Body of pancreas (tissue), 4 donors: ENCODE measurements at regions not wholly inside any gene's neighbourhood (a gene's known extent, or its start where the extent isn't known, plus 50 kb on each side); places are given as distances from the start of the nearest gene placed in this dataset.

Source experiments
- ATAC-seq: fragments of 150-250 bp; one replicate; pipeline ENCODE4 v1.9.1; 2016
- DNase-seq, 4 donors: peaks; one replicate each; pipeline ENCODE4 v3.0.0-alpha.2; 2019
- H3K27ac ChIP-seq, 4 donors: fragments of 200-600 bp; sonication (generic); 1 replicate in 3 of 4; 2 replicates in 1 of 4; pipeline versions ENCODE4 v1.5.1 to v1.6.1; 2016 to 2019; ENCODE audit warnings: mild to moderate bottlenecking in 1 of 4, mixed read lengths in 1 of 4, moderate library complexity in 1 of 4
- H3K27me3 ChIP-seq, 2 donors: fragments of 200-600 bp; sonication (generic); one replicate each; pipeline ENCODE4 v1.6.0; 2016; ENCODE audit warnings: mild to moderate bottlenecking in 1 of 2
- H3K36me3 ChIP-seq, 2 donors: fragments of 200-600 bp; sonication (generic); replicated peaks in 1 of 2; 2 replicates each; pipeline ENCODE4 v1.5.1; 2016; ENCODE audit warnings: low read depth in 2 of 2; ENCODE audit not compliant: insufficient read depth in 1 of 2
- H3K4me1 ChIP-seq: fragments of 200-600 bp; sonication (generic); one replicate; pipeline ENCODE4 v1.6.0; 2016
- H3K4me3 ChIP-seq, 2 donors: fragments of 200-600 bp; sonication (generic); 1 replicate in 1 of 2; 2 replicates in 1 of 2; pipeline ENCODE4 v1.5.1; 2016 to 2019
- H3K9me3 ChIP-seq, 3 donors: fragments of 200-600 bp; sonication (generic); 1 replicate in 2 of 3; 2 replicates in 1 of 3; pipeline ENCODE4 v1.5.1; 2016
- POLR2A ChIP-seq, 3 donors: fragments of 450-650 bp; IDR thresholded peaks; one replicate each; pipeline ENCODE4 v1.6.1; 2016; ENCODE audit warnings: antibody characterized with exemption in 3 of 3, mild to moderate bottlenecking in 2 of 3
- WGBS, 2 donors: methylation state at CpG; one replicate each; pipeline ENCODE4 v1.1.5; 2017; 5-methylcytosine and 5-hydroxymethylcytosine counted together
- intact Hi-C: fragments of 100-400 bp; cut with DNase I; formaldehyde crosslinking; loops from one replicate; pipeline ENCODE4 v1.15.1; 2023
- TF ChIP-seq, protein P1 (sequence below), 7 experiments: fragments of 450-650 bp in 4 of 7; fragments of 200-600 bp in 3 of 7; sonication (generic) in 3 of 7; IDR thresholded peaks; one replicate each; pipeline ENCODE4 v1.5.1; 2016 to 2019; ENCODE audit warnings: antibody characterized with exemption in 7 of 7

DNA sequence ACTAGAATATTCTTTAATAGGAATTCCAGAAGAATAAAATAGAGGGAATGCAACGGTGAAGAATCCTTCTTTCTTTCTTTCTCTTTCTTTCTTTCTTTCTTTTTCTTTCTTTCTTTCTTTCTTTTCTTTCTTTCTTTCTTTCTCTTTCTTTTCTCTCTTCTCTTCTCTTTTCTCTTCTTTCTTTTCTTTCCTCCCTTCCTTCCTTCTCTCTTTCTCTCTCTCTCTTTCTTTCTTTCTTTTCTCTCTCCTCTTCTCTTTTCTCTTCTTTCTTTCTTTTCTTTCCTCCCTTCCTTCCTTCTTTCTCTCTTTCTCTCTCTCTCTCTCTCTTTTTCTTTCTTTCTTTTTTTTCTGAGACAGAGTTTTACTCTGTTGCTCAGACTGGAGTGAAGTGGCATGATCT lies 160.8 kb upstream of the PRICKLE1 start:
- DNase-seq (no peak), ATAC-seq (no peak)
- 88% methylated on average over 1 of the region's 1 CpG for WGBS, 2 donors
- Histone ChIP-seq H3K9me3 (peaks cover 0 to 7% (median 0%) of the 10 kb centered on the region in 3 donors), H3K4me1 (no peaks in the 10 kb centered on the region), H3K27ac (no peak overlapping the region), H3K4me3 (no peak overlapping the region), H3K27me3 (no peaks in the 10 kb centered on the region), H3K36me3 (no peaks in the 10 kb centered on the region)
- TF ChIP-seq POLR2A (IDR thresholded peaks at IDR 0.05) = no peak
- TF ChIP-seq, protein P1, sequence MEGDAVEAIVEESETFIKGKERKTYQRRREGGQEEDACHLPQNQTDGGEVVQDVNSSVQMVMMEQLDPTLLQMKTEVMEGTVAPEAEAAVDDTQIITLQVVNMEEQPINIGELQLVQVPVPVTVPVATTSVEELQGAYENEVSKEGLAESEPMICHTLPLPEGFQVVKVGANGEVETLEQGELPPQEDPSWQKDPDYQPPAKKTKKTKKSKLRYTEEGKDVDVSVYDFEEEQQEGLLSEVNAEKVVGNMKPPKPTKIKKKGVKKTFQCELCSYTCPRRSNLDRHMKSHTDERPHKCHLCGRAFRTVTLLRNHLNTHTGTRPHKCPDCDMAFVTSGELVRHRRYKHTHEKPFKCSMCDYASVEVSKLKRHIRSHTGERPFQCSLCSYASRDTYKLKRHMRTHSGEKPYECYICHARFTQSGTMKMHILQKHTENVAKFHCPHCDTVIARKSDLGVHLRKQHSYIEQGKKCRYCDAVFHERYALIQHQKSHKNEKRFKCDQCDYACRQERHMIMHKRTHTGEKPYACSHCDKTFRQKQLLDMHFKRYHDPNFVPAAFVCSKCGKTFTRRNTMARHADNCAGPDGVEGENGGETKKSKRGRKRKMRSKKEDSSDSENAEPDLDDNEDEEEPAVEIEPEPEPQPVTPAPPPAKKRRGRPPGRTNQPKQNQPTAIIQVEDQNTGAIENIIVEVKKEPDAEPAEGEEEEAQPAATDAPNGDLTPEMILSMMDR (IDR thresholded peaks at IDR 0.05) = no peak
- intact Hi-C loops = no loop called here

DNA sequence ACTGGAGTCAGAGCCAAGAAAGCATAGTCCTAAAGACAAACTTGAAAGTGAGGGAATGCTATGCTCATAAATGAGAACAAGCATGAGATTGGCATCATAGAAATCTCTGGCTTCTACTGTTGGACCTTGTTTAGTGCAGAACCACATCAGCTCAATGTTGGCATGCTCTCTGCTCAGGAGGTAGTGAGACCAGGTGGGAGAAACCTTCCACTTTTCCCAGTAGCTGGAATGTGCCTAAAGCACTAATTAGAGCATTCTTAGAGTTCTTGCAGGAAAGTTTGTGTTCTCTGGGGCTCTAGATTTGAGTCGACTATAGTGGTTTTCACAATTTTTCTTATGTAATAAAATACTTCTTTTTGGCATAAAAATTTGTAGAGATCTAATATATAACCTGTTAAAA lies 159.7 kb upstream of the PRICKLE1 start:
- intact Hi-C loops = no loop called here
- 61 to 71% methylated on average over 1 of the region's 1 CpG for WGBS, 2 donors
- no peak for ATAC-seq
- no peak for TF ChIP-seq POLR2A (IDR thresholded peaks at IDR 0.05)
- TF ChIP-seq, protein P1 (IDR thresholded peaks at IDR 0.05) = no peak
- Histone ChIP-seq H3K27ac (no peak overlapping the region), H3K36me3 (no peaks in the 10 kb centered on the region), H3K4me1 (peaks cover 10% of the 10 kb centered on the region), H3K4me3 (no peak overlapping the region), H3K9me3 (peaks cover 0 to 7% (median 0%) of the 10 kb centered on the region in 3 donors), H3K27me3 (no peaks in the 10 kb centered on the region)
- DNase-seq = no peak

DNA sequence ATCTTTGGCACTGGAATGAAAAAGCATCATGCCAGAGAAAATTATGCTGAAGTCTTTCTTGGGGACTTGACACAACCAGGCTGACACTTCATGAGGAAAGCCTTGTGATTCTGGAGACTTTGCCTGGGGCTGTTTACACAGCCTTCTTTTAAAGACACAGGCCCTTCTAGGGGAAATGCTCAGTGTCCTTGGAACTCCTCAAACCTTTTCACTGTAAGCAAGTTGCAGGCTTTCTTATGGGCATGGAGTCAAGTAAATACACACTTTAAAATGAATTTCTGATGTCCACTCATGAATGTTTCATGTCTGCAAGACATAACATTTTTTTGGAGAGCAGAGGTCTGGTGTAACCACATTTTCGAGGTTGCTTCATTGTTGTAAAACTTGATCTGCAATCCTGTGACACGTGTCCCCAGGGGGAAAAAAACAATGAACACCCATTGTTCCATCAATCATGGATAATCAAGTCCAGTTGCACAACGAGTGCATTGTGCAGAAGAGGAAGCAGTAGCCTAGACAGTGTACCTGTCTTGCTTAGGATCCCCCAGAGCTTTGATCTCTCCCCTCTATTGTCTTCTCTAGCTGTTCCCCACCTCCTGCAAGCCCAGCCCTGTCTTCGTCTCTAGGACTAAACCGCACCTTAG lies 155.1 kb upstream of the PRICKLE1 start:
- Histone ChIP-seq H3K4me1 (peaks cover 11% of the 10 kb centered on the region), H3K27me3 (no peaks in the 10 kb centered on the region), H3K9me3 (peaks cover 0 to 7% (median 0%) of the 10 kb centered on the region in 3 donors), H3K4me3 (no peak overlapping the region), H3K36me3 (no peaks in the 10 kb centered on the region), H3K27ac (peak overlapping the region in 2 of 4 donors; percentile 30 to 52)
- intact Hi-C loops = no loop called here
- ATAC-seq = peak; percentile 63
- no peak for TF ChIP-seq POLR2A (IDR thresholded peaks at IDR 0.05)
- TF ChIP-seq, protein P1 (IDR thresholded peaks at IDR 0.05) = no peak
- WGBS, 2 donors = 30 to 36% methylated on average over 5 of the region's 5 CpGs
- DNase-seq = peak in 1 of 4 donors; percentile 18

DNA sequence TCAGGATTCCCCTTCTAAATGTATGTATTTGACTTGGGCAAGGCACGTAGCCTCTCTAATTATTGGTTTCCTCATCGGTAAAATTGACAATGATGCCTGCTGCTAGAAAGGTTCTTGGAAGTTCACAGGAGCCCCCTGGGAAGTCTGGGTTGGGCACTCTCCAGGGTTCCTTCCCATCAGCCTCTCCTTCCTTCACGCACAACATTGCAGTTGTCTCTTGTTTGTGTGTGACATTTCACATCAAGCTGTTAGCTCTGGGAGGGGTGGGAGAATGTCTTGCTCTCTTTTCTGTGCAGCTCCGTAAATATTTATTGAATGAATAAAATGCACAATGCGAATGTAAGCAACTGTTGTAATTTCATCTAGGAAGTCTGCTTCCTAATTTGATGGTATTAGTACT lies 153.2 kb upstream of the PRICKLE1 start:
- H3K27ac ChIP-seq = peak overlapping the region in 3 of 4 donors; percentile 3 to 19 (median 11)
- H3K36me3 ChIP-seq = no peaks in the 10 kb centered on the region
- DNase-seq (no peak), ATAC-seq (no peak)
- H3K4me1 ChIP-seq = peaks cover 11% of the 10 kb centered on the region
- intact Hi-C loops = no loop called here
- peaks cover 0 to 7% (median 0%) of the 10 kb centered on the region in 3 donors for H3K9me3 ChIP-seq
- 64% methylated on average over 5 of the region's 5 CpGs for WGBS, 2 donors
- no peak for TF ChIP-seq POLR2A (IDR thresholded peaks at IDR 0.05)
- TF ChIP-seq, protein P1 (IDR thresholded peaks at IDR 0.05) = no peak
- H3K27me3 ChIP-seq = no peaks in the 10 kb centered on the region
- no peak overlapping the region for H3K4me3 ChIP-seq
